ENCODE measurements at regions not wholly inside any gene's neighbourhood (a gene's known extent, or its start where the extent isn't known, plus 50 kb on each side); places are given as distances from the start of the nearest gene placed in this dataset.

- TF ChIP-seq CTCF (IDR thresholded peaks at IDR 0.05; ENCODE audit: control extremely low read depth in 1 of 3, insufficient read depth in 1 of 3, low read depth in 1 of 3, low read length in 3 of 3) (no peak), E2F6 (IDR thresholded peaks at IDR 0.05) (no peak), TBP (IDR thresholded peaks at IDR 0.05; ENCODE audit: low read depth, low read length) (no peak), MAX (IDR thresholded peaks at IDR 0.05) (no peak), KDM1A (IDR thresholded peaks at IDR 0.05; ENCODE audit: borderline replicate concordance, low read length) (no peak), TAF7 (optimal IDR thresholded peaks at IDR 0.05; ENCODE audit: borderline replicate concordance, low read depth, low read length) (no peak), POLR2A (IDR thresholded peaks at IDR 0.05; ENCODE audit: control extremely low read depth in 1 of 2, low read depth in 2 of 2, low read length in 2 of 2) (no peak), EZH2 (IDR thresholded peaks at IDR 0.05; ENCODE audit: low read depth, low read length, severe bottlenecking) (no peak), CHD1 (IDR thresholded peaks at IDR 0.05; ENCODE audit: low read depth, low read length) (no peak), MAFK (IDR thresholded peaks at IDR 0.05; ENCODE audit: low read depth, low read length) (no peak), NANOG (IDR thresholded peaks at IDR 0.05; ENCODE audit: insufficient read depth, low read depth, low read length, poor library complexity, severe bottlenecking) (no peak), CBX8 (IDR thresholded peaks at IDR 0.05; ENCODE audit: borderline replicate concordance, low read depth, low read length) (no peak), BCL11A (IDR thresholded peaks at IDR 0.05; ENCODE audit: low read depth in 2 of 2, low read length in 2 of 2) (no peak), POLR2AphosphoS5 (IDR thresholded peaks at IDR 0.05; ENCODE audit: low read depth, low read length) (no peak)
Measured at GRCh38 chr11:10938231-10938630, 80.4 kb upstream of the ZBED5 start.

Measured in H1 (cell line).